ENCODE measurements at regions not wholly inside any gene's neighbourhood (a gene's known extent, or its start where the extent isn't known, plus 50 kb on each side); places are given as distances from the start of the nearest gene placed in this dataset.
A peak's percentile ranks its signal among the peaks of the same experiment; 100 is the strongest.

DNA sequence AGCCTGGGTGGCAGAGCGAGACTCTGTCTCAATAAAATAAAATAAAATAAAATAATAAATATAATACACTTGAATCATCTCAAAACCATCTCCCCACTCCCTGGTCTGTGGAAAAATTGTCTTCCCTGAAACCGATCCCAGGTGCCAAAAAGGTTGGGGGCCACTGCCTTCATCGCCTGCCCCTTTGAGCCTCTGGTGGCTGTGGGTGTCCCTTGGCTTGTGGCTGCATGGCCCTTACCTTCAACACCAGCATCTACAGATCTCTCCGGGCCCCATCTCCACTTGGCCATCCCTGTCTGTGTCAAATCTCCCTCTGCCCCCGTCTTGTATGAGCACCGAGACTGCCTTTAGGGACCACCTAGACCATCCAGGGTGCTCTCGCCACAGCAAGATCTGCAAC, 177.3 kb downstream of the SEC14L1 start:
- in situ Hi-C loops (cut with HindIII; ENCODE audit: low sequenced_read_pairs): no loop called here

DNA sequence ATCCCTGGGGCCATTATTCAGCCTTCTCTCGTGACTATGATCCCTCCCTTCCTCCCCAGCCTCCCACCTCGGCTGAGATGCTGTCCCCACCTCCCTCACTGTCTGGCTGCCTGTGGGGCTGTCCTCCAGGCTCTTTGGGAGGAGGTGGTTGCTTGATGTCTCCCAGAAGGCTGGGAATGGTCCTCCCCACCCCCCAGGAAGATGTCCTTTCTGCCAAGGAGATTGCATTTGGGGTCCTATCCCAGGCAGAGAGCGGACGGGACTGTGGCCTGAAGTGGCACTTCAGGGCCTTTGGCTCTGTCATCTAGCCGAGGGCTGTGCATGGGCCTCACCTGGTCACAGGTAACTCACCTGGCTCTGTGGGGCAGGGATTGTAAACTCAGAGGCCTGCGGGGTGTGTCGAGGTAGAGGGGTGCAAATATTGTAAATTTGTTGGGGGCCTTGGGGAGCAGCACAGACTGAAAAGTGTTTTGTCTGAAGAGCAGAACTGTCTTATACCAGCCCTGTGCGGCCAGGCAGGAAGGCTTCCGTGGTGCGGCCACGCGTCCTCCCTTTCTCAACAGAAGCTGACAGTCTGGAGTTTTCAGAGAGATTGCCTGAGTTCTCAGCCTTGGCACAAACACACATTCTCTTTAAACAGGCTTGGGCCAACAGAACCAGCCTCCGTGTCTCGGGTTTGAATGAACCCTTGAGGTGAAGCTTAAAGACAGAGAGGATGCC, 177.9 kb downstream of the SEC14L1 start:
- no peak for DNase-seq (ENCODE audit: low spot score)
- in situ Hi-C loops (cut with HindIII; ENCODE audit: low sequenced_read_pairs): no loop called here

More for the DNA sequence above, 177.3 kb downstream of the SEC14L1 start:
- no peak for DNase-seq (ENCODE audit: low spot score)

- in situ Hi-C loops (cut with HindIII; ENCODE audit: low sequenced_read_pairs): no loop called here
- no peak for DNase-seq (ENCODE audit: low spot score)
Measured at GRCh38 chr17:77319211-77320043, 178.7 kb downstream of the SEC14L1 start.

- no peak for DNase-seq (ENCODE audit: low spot score)
- in situ Hi-C loops (cut with HindIII; ENCODE audit: low sequenced_read_pairs): no loop called here
Measured at GRCh38 chr17:77320044-77320440, 179.3 kb downstream of the SEC14L1 start.

- DNase-seq (ENCODE audit: low spot score): no peak
- in situ Hi-C loops (cut with HindIII; ENCODE audit: low sequenced_read_pairs): no loop called here
Measured at GRCh38 chr17:77320485-77321256, 179.9 kb downstream of the SEC14L1 start.

- in situ Hi-C loops (cut with HindIII; ENCODE audit: low sequenced_read_pairs): no loop called here
- no peak for DNase-seq (ENCODE audit: low spot score)
Measured at GRCh38 chr17:77321649-77322513, 181.1 kb downstream of the SEC14L1 start.

DNA sequence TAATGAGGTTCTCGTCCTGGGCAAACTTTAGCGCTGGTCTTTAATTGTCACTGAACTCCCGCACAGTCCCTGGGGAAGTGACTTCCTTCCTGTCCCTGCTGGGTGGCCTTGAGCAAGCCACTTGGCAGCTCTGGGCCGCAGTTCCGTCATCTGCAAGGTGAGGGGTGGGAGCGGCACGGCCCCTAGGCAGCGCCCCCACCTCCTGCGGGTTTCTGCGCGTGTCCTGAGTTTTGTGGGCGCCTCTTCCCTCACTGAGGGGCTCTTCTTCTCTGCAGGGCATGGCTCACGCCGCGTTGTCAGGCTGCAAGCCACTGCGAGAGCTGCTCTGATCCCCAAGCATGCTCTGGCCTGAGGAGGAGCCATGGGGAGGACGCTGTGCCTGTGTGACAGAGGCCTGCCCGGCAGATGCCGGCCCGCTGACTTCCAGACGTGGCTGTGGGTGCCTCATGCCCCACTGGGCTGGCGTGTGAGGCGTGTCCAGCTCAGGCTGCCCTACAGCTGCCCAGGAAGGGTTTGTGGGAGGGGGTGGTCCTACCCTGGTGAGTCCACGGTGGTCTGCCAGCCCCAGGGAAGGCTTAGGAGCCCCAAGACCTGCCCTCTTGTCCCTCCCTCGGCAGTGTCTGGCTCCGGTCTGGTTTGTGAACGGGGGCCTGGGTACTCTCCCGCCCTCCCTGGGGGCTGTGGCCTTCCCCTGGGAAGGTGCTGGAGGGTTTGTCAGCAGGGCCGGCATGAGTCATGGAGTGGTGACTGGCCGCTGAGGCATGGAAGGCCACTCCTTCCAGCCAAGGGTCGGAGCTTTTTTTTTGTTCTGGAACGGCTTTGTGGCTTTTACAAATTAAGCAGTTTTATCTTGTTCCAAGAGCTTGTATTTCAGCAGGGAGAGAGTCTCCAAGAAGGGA, 182.0 kb downstream of the SEC14L1 start:
- in situ Hi-C loops (cut with HindIII; ENCODE audit: low sequenced_read_pairs): no loop called here
- DNase-seq (ENCODE audit: low spot score): peak; percentile 48

DNA sequence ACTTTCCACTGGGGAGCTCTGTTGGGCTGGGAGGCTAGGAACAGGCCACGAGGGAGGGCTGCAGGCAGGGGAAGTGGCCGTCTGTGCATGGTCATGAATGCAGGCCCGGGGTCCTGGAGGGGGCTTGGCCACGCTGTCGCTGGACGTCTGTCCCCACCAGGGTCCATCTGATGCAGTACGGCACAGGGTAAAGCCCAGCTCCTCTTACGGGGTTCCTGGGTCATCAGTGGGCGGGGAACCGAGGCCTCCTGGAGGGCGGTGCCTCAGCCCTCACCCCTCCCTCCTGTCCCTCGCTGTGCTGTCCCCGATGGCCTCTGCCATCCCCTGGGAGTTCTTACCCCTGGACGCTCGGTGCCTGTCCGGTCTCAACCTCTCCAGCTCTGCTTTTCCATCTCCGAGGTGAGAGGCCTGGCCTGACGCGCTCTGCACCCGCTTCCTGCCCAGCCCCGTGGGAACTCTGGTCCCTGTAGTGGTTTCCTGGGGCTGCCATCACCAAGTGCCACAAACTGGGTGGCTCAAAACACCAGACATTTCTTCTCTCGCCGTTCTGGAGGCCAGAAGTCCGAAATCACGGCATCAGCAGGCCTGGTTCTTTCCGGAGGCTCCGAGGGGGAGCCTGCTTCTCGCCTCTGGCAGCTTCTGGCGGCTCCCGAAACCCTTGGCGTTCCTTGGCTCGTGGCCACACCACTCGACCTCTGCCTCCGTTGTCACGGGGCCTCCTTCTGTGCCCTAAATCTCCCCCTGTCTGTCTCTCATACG, 182.8 kb downstream of the SEC14L1 start:
- no peak for DNase-seq (ENCODE audit: low spot score)
- in situ Hi-C loops (cut with HindIII; ENCODE audit: low sequenced_read_pairs): no loop called here

DNA sequence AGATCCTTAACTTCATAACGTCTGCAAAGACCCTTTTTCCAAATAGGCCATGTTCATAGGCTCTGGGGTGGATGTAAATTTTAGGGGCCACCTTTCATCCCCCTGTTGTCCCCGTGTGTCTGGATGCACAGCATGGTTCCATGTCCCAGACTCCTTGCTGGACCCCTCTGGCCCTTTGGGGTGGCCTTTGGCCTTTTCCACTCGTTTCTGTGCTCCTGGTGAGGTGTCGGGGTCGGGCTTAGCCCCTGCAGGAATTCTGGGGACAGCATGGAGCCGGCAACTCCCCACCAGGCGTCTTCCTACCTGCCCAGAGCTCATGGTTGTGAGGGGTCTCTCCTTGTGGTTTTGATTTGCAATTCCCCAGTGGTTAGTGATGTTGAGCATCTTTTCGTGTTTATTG, 183.5 kb downstream of the SEC14L1 start:
- no peak for DNase-seq (ENCODE audit: low spot score)
- in situ Hi-C loops (cut with HindIII; ENCODE audit: low sequenced_read_pairs): no loop called here

DNA sequence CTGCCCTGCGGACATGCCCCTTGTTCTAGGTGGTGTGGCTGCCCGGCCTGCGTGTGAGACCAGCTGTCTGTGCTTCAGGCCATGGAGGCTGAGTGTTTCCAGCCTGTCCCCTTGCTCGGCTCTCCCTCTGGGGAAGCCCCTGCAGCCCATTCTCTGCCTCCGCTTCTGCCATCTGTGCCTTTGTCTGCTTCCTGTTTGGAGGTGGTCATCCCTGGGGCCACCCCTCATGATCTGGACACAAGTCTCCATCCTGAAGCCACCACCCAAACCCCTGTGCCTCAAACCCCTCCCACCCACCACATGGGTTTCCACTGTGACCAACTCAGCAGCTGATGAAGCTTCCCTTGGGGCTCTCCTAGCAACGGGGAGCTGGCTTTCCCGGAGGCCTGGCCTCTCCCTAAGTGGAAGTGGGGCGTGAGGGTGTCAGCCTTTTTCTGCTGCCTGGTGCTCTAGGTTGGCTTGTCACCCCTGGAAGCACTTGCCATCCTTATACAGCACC, 184.9 kb downstream of the SEC14L1 start:
- in situ Hi-C loops (cut with HindIII; ENCODE audit: low sequenced_read_pairs): no loop called here
- no peak for DNase-seq (ENCODE audit: low spot score)

DNA sequence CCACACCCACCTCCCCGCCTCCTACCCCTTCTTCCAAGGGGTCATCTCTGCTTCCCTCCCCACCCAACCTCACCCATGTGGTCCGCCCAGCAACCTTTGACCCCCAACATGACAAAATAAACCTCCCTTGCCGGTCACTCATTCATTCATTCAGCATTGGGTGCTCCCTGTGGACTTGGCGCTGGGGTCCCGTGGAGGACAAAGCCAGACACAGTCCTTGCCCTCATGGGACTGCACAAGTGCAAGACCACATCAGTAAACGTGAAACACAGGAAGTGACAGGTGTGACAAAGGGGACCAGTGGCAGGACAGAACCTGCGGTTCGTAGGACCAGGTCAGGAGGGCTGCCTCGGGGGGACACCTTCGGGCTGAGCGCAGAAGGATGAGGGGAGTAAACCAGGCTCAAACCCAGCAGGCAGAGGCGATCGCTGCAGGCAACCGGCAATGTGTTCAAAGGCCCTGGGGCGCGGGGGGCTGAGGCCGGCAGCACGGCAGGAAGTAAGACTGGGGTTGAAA, 185.4 kb downstream of the SEC14L1 start:
- in situ Hi-C loops (cut with HindIII; ENCODE audit: low sequenced_read_pairs): no loop called here
- DNase-seq (ENCODE audit: low spot score): no peak

- DNase-seq (ENCODE audit: low spot score): no peak
- in situ Hi-C loops (cut with HindIII; ENCODE audit: low sequenced_read_pairs): no loop called here
Measured at GRCh38 chr17:77326636-77327035, 185.9 kb downstream of the SEC14L1 start.

GRCh38 chr17:77327181-77327565, 186.4 kb downstream of the SEC14L1 start:
- no peak for DNase-seq (ENCODE audit: low spot score)
- in situ Hi-C loops (cut with HindIII; ENCODE audit: low sequenced_read_pairs): no loop called here

- peak; percentile 47 for DNase-seq (ENCODE audit: low spot score)
- in situ Hi-C loops (cut with HindIII; ENCODE audit: low sequenced_read_pairs): no loop called here
Measured at GRCh38 chr17:77327566-77328464, 187.0 kb downstream of the SEC14L1 start.

GRCh38 chr17:77328823-77329740, 188.3 kb downstream of the SEC14L1 start:
- DNase-seq (ENCODE audit: low spot score): peak; percentile 50
- in situ Hi-C loops (cut with HindIII; ENCODE audit: low sequenced_read_pairs): no loop called here

All from G401 (cell line).